HepG2 (cell line): ENCODE measurements at regions not wholly inside any gene's neighbourhood (a gene's known extent, or its start where the extent isn't known, plus 50 kb on each side); places are given as distances from the start of the nearest gene placed in this dataset.

Experiments
- LCORL ChIP-seq, 2 experiments: fragments of 450-650 bp in 1 of 2; sonication (generic) in 1 of 2; formaldehyde crosslinking in 1 of 2; IDR thresholded peaks; 2 replicates each; pipeline versions ENCODE4 v1.5.0 to v1.6.1; 2017 to 2020; ENCODE audit warnings: antibody characterized with exemption in 1 of 2, missing genetic modification reagents in 1 of 2
- MTA1 ChIP-seq: sonication (generic); formaldehyde crosslinking; IDR thresholded peaks from 2 replicates; pipeline ENCODE4 v1.4.0; 2020; ENCODE audit warnings: missing genetic modification reagents, mild to moderate bottlenecking, borderline replicate concordance
- MZF1 ChIP-seq: sonication (generic); formaldehyde crosslinking; IDR thresholded peaks from 2 replicates; pipeline ENCODE4 v1.8.1; 2023; ENCODE audit warnings: mild to moderate bottlenecking, missing genetic modification reagents, borderline replicate concordance
- PHF21A ChIP-seq: sonication (generic); formaldehyde crosslinking; IDR thresholded peaks from 2 replicates; pipeline ENCODE4 v1.5.0; 2020; ENCODE audit warnings: mild to moderate bottlenecking, missing genetic modification reagents
- PRDM10 ChIP-seq: sonication (generic); formaldehyde crosslinking; IDR thresholded peaks from 2 replicates; pipeline ENCODE4 v1.4.0; 2020; ENCODE audit warnings: low read depth, missing genetic modification reagents
- RARA ChIP-seq: IDR thresholded peaks from 2 replicates; pipeline ENCODE4 v1.6.1; 2016; ENCODE audit warnings: missing genetic modification reagents, missing compliant biosample characterization
- RARG ChIP-seq: sonication (generic); formaldehyde crosslinking; IDR thresholded peaks from 2 replicates; pipeline ENCODE4 v1.4.0; 2020; ENCODE audit warnings: low read depth, mild to moderate bottlenecking, missing genetic modification reagents
- SALL1 ChIP-seq: sonication (generic); formaldehyde crosslinking; IDR thresholded peaks from 2 replicates; pipeline ENCODE4 v1.8.0; 2022; ENCODE audit warnings: mild to moderate bottlenecking, missing genetic modification reagents
- TCF7 ChIP-seq: sonication (generic); IDR thresholded peaks from 2 replicates; pipeline ENCODE4 v1.6.1; 2016; ENCODE audit warnings: antibody characterized with exemption, low read depth
- ZBTB46 ChIP-seq: sonication (generic); formaldehyde crosslinking; IDR thresholded peaks from 2 replicates; pipeline ENCODE4 v1.4.0; 2020; ENCODE audit warnings: mild to moderate bottlenecking, missing genetic modification reagents, borderline replicate concordance
- ZBTB49 ChIP-seq: sonication (generic); formaldehyde crosslinking; IDR thresholded peaks from 2 replicates; pipeline ENCODE4 v1.4.0; 2020; ENCODE audit warnings: missing genetic modification reagents, borderline replicate concordance
- ZBTB7A ChIP-seq: sonication (generic); formaldehyde crosslinking; IDR thresholded peaks from 2 replicates; pipeline ENCODE4 v1.8.0; 2022; ENCODE audit warnings: mild to moderate bottlenecking, missing genetic modification reagents
- ZFP82 ChIP-seq: sonication (generic); formaldehyde crosslinking; IDR thresholded peaks from 2 replicates; pipeline ENCODE4 v1.5.1; 2020; ENCODE audit warnings: mild to moderate bottlenecking, missing genetic modification reagents, borderline replicate concordance
- ZFX ChIP-seq: sonication (generic); formaldehyde crosslinking; IDR thresholded peaks from 2 replicates; pipeline ENCODE4 v1.4.0; 2020; ENCODE audit warnings: mild to moderate bottlenecking, low read depth, missing genetic modification reagents, moderate library complexity
- ZNF431 ChIP-seq: sonication (generic); formaldehyde crosslinking; IDR thresholded peaks from 2 replicates; pipeline ENCODE4 v1.9.0; 2022; ENCODE audit warnings: missing genetic modification reagents, low read depth, mild to moderate bottlenecking, borderline replicate concordance
- ZNF687 ChIP-seq: sonication (generic); formaldehyde crosslinking; IDR thresholded peaks from 2 replicates; pipeline ENCODE4 v1.5.1; 2020; ENCODE audit warnings: mild to moderate bottlenecking, missing genetic modification reagents, moderate library complexity

- TF ChIP-seq ZNF431 (CRISPR knock-in tag) (0 out of 2 replicates have a peak, but pooled peaks have one; percentile 43), PRDM10 (CRISPR knock-in tag) (peak; percentile 27; the same call in 1 of the 2 replicates), RARA (CRISPR knock-in tag) (peak; percentile 44; the same call in 1 of the 2 replicates), SALL1 (CRISPR knock-in tag) (peak; percentile 23; the same call in 1 of the 2 replicates), ZFP82 (CRISPR knock-in tag) (no peak), ZBTB49 (no peak), PHF21A (CRISPR knock-in tag) (0 out of 2 replicates have a peak, but pooled peaks have one; percentile 20), ZBTB7A (CRISPR knock-in tag) (no peak), ZNF687 (CRISPR knock-in tag) (peak; percentile 66), TCF7 (0 out of 2 replicates have a peak, but pooled peaks have one; percentile 12), ZFX (CRISPR knock-in tag) (peak; percentile 19; the same call in 1 of the 2 replicates), MZF1 (CRISPR knock-in tag) (no peak), RARG (CRISPR knock-in tag) (no peak), ZBTB46 (CRISPR knock-in tag) (no peak), MTA1 (CRISPR knock-in tag) (0 out of 2 replicates have a peak, but pooled peaks have one; percentile 32), LCORL (IDR thresholded peaks at IDR 0.05) (no peak), LCORL (CRISPR knock-in tag; IDR thresholded peaks at IDR 0.05) (peak; percentile 42; the same call in 1 of the 2 replicates)
Observed at GRCh38 chr7:101729241-101729883, 88.1 kb upstream of the CUX1 start (continued).
